WERI-Rb-1 (cell line): ENCODE measurements at regions not wholly inside any gene's neighbourhood (a gene's known extent, or its start where the extent isn't known, plus 50 kb on each side); places are given as distances from the start of the nearest gene placed in this dataset.

Source experiments
- DNase-seq: peaks from one replicate; pipeline ENCODE4 v3.0.0-alpha.2; 2020
- H3K27ac ChIP-seq: fragments of 250-450 bp; sonication (Bioruptor Pico); 2 replicates; pipeline ENCODE4 v1.5.1; 2020; ENCODE audit warnings: mild to moderate bottlenecking, moderate library complexity
- H3K27me3 ChIP-seq: fragments of 250-450 bp; sonication (Bioruptor Pico); 2 replicates; pipeline ENCODE4 v1.5.1; 2021; ENCODE audit warnings: mild to moderate bottlenecking, low read depth, moderate library complexity; ENCODE audit not compliant: insufficient read depth, severe bottlenecking
- H3K36me3 ChIP-seq: fragments of 250-450 bp; sonication (Bioruptor Pico); 2 replicates; pipeline ENCODE4 v1.5.1; 2020; ENCODE audit warnings: mild to moderate bottlenecking, moderate library complexity
- H3K4me3 ChIP-seq: 2 replicates; pipeline ENCODE4 v1.5.1; 2011; ENCODE audit warnings: low read depth, mild to moderate bottlenecking, control low read depth, low read length
- H3K9me3 ChIP-seq: fragments of 250-450 bp; sonication (Bioruptor Pico); 2 replicates; pipeline ENCODE4 v1.5.1; 2021; ENCODE audit warnings: mild to moderate bottlenecking, moderate library complexity; ENCODE audit not compliant: severe bottlenecking
- TF ChIP-seq, protein P1 (sequence below): IDR thresholded peaks from 2 replicates; pipeline ENCODE4 v1.5.1; 2011; ENCODE audit warnings: low read depth, mild to moderate bottlenecking, control low read depth, inconsistent platforms, low read length

- Histone ChIP-seq H3K36me3 (peaks cover 58% of the 10 kb centered on the region), H3K4me3 (no peak overlapping the region), H3K27ac (peak overlapping the region; percentile 37), H3K9me3 (no peaks in the 10 kb centered on the region), H3K27me3 (no peaks in the 10 kb centered on the region)
- DNase-seq, result no peak
- TF ChIP-seq, protein P1, sequence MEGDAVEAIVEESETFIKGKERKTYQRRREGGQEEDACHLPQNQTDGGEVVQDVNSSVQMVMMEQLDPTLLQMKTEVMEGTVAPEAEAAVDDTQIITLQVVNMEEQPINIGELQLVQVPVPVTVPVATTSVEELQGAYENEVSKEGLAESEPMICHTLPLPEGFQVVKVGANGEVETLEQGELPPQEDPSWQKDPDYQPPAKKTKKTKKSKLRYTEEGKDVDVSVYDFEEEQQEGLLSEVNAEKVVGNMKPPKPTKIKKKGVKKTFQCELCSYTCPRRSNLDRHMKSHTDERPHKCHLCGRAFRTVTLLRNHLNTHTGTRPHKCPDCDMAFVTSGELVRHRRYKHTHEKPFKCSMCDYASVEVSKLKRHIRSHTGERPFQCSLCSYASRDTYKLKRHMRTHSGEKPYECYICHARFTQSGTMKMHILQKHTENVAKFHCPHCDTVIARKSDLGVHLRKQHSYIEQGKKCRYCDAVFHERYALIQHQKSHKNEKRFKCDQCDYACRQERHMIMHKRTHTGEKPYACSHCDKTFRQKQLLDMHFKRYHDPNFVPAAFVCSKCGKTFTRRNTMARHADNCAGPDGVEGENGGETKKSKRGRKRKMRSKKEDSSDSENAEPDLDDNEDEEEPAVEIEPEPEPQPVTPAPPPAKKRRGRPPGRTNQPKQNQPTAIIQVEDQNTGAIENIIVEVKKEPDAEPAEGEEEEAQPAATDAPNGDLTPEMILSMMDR, result no peak
These were observed 243.1 kb downstream of the SEC14L1 start for GRCh38 chr17:77383613-77384608.

DNA sequence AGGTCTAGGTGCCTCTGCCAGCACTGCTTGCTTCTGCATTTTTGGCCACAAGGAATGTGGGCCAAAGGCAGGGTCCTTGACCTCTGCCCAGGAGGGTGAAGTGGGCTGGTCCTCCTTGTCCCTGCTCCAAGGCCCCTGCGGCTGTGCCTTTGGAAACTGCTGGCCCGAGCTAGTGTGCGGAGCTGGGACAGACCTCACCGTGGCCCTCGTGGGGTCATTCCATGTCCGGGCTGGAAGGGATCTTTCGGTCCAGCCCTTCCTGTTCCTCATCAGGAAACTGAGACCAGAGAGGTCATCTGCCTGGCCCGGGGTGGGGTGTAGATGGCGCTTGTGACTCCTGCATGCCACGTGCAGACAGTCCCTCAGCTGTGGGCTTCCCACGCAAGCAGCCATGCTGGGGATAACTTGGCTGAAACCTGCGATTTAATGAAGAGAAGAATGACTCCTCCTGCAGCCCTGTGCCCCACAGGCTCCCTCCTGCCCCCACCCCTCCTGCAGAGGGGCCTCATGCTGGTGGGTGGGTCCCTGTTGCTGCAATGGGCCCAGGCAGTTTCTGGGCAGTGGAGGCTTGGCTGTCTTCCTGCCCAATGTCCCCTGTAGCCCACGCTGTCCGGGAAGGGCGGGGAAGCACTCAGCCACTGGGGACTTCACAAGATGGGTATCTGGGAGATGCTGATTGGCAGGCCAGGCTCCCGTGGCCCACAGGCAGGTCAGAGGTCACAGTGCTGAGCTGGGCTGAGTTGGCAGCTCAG is 245.2 kb downstream of the SEC14L1 start:
- TF ChIP-seq, protein P1, result no peak
- DNase-seq, result no peak
- Histone ChIP-seq H3K27ac (peak overlapping the region; percentile 35; the same call in 1 of the 2 replicates), H3K4me3 (no peak overlapping the region), H3K27me3 (no peaks in the 10 kb centered on the region), H3K9me3 (no peaks in the 10 kb centered on the region), H3K36me3 (peaks cover 58% of the 10 kb centered on the region)

GRCh38 chr17:77386502-77387192 is 245.9 kb downstream of the SEC14L1 start:
- no peak for DNase-seq
- TF ChIP-seq, protein P1, result no peak
- Histone ChIP-seq H3K27ac (peak overlapping the region; percentile 19), H3K4me3 (no peak overlapping the region), H3K36me3 (peaks cover 58% of the 10 kb centered on the region), H3K9me3 (no peaks in the 10 kb centered on the region), H3K27me3 (no peaks in the 10 kb centered on the region)

- TF ChIP-seq, protein P1, result no peak
- Histone ChIP-seq H3K27ac (peak overlapping the region; percentile 39), H3K9me3 (no peaks in the 10 kb centered on the region), H3K27me3 (no peaks in the 10 kb centered on the region), H3K4me3 (no peak overlapping the region), H3K36me3 (peaks cover 59% of the 10 kb centered on the region)
- DNase-seq, result no peak
These were observed 247.1 kb downstream of the SEC14L1 start for GRCh38 chr17:77387891-77388290.

DNA sequence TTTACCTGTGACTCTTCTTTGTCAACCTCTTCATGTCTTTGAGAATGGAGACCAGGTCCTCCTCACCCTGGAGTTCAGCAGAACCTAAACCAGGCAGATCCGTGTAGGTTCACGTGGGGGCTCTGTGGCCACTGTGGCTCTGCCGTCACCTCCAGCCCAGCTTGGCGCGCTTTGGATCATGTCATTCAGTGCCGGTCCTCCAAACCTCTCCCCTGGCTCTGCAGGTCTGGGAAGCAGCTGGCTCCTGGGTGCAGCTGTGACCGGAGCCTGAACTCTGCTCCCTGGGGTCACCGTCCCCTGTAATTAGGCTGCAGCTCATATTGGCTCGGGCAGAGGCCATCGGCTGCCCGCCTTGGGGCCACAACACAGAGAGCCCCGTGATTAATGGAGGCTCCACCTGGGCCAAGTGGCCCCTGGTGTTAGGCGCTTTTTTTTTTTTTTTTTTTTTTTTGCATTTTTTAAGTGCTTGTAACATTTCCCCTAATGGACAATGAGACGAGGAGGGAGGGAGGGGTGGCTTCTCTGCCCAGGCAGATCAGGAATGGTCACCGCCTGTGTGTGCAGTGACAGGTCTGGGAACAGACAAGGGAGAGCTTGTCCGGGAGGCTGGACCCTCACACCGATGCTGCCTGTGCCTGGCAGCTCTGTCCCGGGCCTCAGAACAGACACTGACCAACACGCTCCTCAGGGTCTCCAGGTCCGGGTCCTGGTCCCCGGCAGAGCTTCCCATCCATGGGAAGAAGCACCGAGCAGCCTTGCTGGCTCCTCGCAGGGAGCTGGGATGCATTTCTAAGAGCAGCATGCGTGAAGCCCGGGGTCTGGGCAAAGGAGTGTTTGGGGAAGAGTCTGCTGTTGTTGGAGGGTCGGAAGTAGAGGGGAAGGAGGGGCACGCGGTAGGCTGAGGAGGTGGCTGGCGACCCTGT is 247.9 kb downstream of the SEC14L1 start:
- no peak for DNase-seq
- Histone ChIP-seq H3K9me3 (no peaks in the 10 kb centered on the region), H3K27me3 (no peaks in the 10 kb centered on the region), H3K4me3 (no peak overlapping the region), H3K27ac (peak overlapping the region; percentile 54), H3K36me3 (peaks cover 60% of the 10 kb centered on the region)
- TF ChIP-seq, protein P1, result no peak
